ENCODE measurements at regions not wholly inside any gene's neighbourhood (a gene's known extent, or its start where the extent isn't known, plus 50 kb on each side); places are given as distances from the start of the nearest gene placed in this dataset.

DNA sequence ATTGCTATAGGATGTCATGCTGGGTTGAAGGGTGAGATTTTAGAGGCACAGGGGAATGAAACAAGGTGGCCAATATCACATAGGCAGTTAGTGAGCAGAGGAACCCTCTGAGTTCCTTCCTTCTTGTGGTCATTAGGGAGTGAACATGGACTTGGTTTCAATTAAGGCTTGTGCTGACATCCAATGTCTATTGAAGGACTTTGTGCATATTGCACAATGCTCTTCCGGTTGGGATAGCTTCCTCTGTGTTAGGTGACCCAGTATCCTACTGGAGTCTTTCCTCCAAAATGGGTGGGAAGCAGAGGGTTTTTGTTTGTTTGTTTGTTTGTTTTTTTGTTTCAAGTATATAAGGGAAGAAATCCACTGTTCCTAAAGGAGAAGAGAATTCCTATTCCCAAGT lies 98.5 kb downstream of the HDGFL1 start:
- TF ChIP-seq EZH2 (IDR thresholded peaks at IDR 0.05; ENCODE audit: borderline replicate concordance, low read depth, low read length, severe bottlenecking): no peak
- TF ChIP-seq, protein P1, sequence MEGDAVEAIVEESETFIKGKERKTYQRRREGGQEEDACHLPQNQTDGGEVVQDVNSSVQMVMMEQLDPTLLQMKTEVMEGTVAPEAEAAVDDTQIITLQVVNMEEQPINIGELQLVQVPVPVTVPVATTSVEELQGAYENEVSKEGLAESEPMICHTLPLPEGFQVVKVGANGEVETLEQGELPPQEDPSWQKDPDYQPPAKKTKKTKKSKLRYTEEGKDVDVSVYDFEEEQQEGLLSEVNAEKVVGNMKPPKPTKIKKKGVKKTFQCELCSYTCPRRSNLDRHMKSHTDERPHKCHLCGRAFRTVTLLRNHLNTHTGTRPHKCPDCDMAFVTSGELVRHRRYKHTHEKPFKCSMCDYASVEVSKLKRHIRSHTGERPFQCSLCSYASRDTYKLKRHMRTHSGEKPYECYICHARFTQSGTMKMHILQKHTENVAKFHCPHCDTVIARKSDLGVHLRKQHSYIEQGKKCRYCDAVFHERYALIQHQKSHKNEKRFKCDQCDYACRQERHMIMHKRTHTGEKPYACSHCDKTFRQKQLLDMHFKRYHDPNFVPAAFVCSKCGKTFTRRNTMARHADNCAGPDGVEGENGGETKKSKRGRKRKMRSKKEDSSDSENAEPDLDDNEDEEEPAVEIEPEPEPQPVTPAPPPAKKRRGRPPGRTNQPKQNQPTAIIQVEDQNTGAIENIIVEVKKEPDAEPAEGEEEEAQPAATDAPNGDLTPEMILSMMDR (IDR thresholded peaks at IDR 0.05; ENCODE audit: borderline replicate concordance, extremely low read depth, low read length, poor library complexity, severe bottlenecking): no peak

All from DND-41 (cell line).